ENCODE measurements at regions not wholly inside any gene's neighbourhood (a gene's known extent, or its start where the extent isn't known, plus 50 kb on each side); places are given as distances from the start of the nearest gene placed in this dataset.
"Not testable (repeated sequence)": the region's sequence is repeated elsewhere in the genome, so short reads cannot be mapped to it uniquely, and the experiment has no call there.

DNA sequence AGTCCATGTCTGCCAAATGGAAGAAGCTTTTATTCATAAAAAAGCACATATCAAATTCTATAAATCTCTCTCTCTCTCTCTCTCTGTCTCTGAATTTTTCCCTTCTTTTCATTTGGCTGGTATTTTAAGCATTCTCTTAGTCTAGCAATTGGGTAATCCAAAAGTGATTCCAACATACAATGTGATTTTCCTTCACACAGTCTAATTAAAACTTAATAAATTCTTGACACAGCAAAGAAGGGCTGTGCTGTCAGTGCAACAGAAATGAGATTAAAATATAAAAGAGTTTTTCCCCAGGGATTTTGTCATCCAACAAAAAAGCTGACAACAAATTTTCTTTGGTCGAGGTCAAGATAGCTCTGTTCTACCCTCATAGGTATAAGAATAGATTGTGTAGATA lies 216.9 kb downstream of the CENPC start:
- DNase-seq, result no peak

DNA sequence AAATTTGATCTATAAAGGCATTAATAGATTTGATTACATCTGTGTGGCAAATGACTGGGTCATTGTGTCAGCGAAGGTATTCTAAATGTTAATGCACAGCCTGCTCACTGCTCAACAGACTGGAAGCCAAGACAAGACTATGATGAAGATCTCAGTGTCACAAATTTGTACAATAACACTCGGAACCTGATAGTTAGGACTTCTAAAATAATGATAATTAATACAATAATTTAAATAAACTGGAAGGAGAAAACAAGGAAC lies 217.4 kb downstream of the CENPC start:
- DNase-seq, result no peak

DNA sequence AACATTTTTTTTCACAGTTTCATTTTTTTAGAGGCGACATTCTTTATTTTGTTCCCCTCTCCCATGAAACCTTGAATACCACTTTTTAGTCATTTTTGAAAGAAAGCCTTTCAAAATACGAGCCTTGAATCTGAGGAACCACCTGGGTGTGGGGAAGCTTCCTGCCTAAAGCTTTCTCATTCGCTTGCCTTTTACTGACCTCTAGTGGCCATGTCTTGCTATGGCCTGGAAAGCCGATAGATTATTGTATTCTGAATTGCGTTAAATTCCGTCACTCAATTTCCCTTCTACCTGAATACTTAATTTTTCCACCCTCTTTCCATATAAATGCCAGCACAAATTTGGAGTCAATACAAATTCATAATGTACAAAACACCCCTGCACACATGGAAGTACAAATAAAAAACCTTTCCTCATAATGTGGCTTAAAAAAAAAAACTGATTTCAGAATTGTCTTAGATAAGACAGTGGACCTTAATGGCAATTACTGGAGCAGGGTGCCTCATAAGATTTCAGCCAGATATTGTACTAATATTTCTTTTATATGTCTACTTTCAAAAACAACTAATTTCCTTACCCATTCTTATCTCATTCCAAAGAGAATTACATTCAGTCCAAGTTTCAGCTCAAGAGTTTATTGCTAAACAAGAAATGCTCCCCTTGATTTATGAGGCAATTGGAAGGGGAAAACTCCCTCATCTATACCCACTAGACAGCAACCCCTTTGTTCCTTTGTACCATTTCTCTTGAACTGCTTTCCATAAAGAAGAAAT lies 217.9 kb downstream of the CENPC start:
- peak; percentile 58 for DNase-seq

DNA sequence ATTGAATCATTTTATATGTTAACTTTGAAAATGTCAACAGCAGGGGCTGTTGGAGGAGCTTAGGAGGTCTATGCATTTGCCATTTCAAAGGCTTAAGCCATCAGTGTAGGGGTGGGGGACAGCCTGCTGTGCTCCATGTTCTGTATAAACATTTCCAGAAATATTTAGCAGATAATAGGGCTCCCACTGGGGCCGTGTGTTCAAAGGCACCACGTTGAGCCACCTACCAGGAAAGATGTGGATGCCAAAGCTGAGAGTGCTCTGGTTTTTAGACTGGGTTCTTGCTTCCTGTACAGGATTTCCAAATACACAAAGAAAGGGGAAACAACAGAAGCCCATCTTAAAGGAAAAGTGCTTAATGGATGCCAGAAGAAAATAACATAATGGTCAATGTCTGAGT lies 219.5 kb downstream of the CENPC start:
- DNase-seq, result no peak

DNA sequence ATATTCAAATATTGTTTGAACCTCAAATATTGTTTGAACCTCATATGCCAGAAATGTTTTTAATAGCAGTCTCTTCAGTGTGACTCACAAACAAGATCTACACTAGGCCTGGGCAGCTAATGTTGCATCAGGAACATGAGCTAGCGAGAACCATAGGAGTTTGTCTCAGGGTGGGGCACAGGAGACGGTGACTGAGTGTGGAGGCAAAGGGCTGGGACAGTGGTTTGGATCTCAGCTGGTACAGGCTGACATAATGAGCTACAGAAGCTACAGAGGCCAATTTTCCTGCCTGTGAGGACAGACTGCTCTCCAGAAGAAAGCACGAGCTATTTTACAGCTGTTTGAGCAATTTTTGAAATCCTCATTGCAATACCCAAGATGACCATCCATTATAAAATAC lies 224.7 kb downstream of the CENPC start:
- DNase-seq, result no peak

DNA sequence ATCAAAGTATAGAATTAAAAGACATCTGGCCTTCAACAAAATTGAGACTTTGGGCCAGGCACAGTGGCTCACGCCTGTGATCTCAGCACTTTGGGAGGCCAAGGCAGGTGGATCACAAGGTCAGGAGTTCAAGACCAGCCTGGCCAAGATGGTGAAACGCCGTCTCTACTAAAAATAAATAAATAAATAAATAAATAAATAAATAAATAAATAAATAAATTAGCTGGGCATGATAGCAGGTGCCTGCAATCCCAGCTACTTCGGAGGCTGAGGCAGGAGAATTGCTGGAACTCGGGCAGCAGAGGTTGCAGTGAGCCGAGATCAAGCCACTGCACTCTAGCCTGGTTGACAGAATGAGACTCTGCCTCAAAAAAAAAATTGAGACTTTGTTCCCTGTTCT lies 225.7 kb downstream of the CENPC start:
- DNase-seq, result not testable (repeated sequence)

DNA sequence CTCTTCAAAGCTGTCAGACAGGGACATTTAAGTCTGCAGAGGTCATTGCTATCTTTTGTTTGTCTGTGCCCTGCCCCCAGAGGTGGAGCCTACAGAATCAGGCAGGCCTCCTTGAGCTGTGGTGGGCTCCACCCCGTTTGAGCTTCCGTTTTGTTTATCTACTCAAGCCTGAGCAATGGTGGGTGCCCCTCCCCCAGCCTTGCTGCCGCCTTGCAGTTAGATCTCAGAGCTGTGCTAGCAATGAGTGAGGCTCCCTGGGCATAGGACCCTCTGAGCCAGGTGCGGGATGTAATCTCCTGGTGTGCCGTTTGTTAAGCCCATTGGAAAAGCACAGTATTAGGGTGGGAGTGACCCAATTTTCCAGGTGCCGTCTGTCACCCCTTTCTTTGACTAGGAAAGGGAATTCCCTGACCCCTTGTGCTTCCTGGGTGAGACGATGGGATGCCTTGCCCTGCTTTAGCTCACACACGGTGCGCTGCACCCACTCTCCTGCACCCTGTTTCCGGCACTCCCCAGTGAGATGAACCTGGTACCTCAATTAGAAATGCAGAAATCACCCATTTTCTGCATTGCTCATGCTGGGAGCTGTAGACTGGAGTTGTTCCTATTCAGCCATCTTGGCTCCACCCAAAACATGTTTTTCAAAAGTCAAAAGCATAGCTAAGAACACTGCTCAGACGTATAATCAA lies 244.7 kb downstream of the CENPC start:
- DNase-seq, result not testable (repeated sequence)

DNA sequence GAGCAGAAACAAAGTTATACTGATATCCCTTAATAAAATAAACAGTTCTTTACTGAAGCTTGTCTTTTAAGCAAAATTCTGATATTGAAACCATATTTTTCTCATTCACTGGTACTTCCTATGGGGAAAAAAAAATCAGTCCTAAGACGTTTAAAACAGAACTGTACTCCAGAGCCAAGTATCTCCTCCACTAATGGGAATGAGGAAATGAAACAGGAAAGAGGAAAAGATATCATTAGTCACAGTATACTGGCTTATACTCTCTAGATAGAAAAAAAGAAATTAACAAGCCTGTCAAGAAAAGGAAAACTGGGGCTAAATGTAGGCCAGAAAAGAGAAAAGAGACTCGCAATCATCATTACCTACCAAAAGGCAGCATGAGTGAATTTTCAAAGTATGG lies 252.7 kb downstream of the CENPC start:
- DNase-seq, result peak; percentile 37

DNA sequence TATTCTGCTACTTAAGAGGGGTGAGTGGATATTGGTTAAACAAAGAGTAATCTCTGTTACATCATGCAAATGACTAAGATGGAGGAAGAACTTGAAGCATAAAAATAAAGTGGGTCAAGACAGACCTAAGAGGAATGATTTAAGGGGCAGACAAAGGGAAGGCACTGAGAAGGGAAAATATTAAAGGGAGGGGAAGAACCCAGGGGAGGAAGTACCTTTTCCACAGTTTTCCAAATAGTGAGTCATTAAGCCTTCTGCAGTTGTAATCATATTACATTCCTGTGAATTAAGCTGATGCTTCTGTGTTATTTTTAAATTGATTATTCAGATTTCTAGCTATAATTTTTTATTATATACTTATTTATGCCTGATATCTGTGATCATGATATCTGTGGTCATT lies 253.3 kb downstream of the CENPC start:
- no peak for DNase-seq

DNA sequence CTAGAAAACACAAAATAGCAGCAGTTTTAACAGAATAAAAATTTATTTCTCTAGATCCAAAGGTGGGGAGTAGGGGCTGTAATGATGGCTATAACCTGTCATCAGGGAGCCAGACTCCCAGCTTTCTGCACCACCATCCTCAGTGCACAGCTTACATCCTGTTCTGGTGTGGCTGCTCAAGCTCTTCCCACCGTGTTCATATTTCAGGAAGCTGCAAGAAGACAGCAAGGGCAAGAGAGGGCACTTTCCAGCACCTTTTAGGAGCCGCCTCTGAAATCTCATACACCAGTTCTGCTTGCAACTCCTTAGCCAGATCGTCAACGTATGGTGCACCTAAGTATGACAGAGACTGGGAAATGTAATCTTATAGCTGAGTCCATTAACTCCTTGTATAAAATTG lies 253.7 kb downstream of the CENPC start:
- no peak for DNase-seq

DNA sequence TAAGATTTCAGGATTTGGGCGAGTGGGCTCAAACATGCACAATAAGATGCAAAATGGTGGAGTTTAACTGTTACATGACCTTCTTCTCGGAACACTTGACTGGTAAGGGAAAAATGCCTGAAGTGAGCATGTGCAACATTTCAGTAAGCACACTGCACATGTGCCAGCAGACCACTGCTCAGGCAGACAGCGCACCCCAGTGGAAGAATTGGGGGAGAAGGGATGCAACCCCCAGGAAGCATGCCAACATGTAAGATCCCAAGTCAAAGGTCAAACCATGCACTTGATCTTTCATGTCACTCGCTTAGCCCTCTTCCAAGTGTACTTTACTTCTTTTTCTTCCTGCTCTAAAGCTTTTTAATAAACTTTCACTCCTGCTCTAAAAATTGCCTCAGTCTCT lies 256.3 kb downstream of the CENPC start:
- no peak for DNase-seq

DNA sequence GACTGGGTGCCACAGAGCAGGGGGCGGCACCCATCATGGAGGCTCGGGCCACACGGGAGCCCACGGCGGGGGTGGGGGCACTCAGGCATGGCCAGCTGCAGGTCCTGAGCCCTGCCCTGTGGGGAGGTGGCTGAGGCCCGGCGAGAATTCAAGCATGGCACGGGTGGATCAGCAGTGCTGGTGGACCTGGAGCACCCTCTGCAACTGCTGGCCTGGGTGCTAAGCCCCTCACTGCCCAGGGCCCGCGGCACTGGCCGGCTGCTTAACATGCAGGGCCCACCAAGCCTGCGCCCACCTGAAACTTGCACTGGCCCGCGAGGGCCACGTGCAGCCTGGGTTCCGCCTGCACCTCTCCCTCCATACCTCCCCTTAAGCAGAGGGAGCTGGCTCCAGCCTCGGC lies 258.6 kb downstream of the CENPC start:
- no peak for DNase-seq

DNA sequence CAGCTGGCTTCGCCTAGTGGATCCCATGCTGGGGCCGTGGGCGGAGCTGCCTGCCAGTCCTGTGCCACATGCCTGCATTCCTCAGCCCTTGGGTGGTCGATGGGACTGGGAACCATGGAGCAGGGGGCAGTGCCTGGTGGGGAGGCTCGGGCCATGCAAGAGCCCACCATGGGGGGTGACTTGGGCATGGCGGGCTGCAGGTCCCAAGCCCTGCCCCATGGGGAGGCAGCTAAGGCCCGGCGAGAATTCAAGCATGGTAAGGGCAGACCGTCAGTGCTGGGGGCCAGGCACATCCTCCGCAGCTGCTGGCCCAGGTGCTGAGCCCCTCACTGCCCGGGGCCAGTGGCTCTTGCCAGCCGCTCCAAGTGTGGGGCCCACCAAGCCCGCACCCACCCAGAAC lies 262.6 kb downstream of the CENPC start:
- DNase-seq, result no peak

DNA sequence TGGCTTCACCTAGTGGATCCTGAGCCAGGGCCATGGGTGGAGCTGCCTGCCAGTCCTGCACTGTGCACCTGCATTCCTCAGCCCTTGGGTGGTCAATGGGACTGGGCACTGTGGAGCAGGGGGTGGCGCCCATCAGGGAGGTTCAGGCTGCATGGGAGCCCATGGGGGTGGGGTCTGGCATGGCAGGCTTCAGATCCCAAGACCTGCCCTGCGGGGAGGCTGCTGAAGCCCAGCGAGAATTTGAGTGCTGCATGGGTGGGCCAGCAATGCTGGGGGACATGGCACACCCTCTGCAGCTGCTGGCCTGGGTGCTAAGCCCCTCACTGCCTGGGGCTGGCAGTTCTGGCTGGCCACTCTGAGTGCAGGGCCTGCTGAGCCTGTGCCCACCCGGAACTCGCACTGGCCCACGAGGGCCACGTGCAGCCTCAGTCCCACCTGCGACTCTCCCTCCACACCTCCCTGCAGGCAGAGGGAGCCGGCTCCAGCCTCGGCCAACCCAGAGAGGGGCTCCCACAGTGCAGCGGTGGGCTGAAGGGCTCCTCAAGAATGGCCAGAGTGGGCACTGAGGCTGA lies 270.0 kb downstream of the CENPC start:
- no peak for DNase-seq

DNA sequence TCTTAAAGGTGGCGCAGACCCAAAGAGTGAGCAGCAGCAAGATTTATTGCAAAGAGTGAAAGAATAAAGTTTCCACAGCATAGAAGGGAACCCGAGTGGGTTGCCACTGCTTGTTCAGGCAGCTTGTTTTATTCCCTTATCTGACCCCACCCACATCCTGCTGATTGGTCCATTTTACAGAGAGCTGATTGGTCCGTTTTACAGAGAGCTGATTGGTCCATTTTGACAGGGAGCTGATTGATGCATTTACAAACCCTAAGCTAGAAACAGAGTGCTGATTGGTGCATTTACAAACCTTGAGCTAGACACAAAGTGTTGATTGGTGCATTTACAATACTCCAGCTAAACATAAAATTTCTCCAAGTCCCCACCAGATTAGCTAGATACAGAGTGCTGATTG lies 270.6 kb downstream of the CENPC start:
- DNase-seq, result not testable (repeated sequence)

DNA sequence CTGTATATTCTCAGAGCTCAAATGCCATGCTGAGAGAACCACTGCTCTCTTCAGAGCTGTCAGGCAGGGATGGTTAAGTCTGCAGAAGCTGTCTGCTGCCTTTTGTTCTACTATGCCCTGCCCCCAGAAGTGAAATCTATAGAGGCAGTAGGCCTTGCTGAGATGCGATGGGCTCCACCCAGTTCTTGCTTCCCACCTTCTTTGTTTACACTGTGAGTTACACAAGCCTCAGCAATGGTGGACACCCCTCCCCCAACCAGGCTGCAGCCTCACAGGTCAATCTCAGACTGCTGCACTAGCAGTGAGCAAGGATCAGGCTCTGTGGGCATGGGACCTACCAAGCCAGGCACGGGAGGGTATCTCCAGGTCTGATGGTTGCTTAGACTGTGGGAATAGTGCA lies 271.6 kb downstream of the CENPC start:
- DNase-seq, result no peak

DNA sequence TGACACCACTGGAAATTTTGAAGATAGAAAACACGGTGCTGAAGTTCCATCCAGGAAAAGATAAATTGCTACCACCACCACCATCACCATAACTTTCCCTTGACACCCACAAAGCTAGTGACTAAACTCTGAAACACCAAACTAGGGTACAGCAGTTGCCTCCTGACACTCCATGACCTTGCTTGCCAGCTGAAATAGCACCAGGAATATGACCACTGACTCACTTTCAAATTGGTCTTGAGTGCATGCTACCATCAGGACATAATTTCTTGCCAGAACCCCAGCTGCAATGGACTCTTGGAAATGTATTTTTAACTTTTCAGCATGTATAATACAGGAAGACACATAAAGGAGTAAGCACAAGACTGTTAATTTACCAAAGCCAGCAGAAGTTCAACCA lies 283.3 kb downstream of the CENPC start:
- DNase-seq, result no peak

DNA sequence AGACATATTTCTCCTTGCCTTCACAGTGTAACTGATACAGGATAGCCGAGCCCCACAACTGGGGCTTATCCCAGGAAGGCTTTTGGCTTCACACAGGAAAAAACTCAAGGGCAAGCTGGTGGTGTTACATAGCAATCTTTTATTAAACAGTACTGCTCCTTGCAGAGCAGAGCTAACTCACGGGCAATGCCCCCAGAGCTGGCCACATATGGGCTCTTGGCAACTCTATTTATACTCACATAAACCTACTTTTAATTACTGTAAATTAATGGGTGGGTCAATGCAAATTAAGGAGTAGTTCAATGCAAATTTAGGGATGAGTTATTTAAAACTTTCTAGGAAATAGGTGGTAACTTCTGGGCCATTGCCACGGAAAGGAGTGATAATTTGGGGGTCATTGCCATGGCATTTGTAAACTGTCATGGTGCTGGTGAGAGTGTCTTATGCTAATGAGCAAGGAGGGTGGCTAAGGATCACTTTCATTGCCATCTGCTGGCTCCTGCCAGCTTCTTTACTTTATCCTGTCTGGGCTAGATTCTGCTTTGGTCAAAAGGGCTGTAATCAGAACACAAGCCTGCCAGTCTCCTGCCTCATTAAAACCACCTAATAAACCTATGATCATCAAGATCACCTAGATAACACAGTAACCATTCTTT lies 288.8 kb downstream of the CENPC start:
- DNase-seq, result no peak

DNA sequence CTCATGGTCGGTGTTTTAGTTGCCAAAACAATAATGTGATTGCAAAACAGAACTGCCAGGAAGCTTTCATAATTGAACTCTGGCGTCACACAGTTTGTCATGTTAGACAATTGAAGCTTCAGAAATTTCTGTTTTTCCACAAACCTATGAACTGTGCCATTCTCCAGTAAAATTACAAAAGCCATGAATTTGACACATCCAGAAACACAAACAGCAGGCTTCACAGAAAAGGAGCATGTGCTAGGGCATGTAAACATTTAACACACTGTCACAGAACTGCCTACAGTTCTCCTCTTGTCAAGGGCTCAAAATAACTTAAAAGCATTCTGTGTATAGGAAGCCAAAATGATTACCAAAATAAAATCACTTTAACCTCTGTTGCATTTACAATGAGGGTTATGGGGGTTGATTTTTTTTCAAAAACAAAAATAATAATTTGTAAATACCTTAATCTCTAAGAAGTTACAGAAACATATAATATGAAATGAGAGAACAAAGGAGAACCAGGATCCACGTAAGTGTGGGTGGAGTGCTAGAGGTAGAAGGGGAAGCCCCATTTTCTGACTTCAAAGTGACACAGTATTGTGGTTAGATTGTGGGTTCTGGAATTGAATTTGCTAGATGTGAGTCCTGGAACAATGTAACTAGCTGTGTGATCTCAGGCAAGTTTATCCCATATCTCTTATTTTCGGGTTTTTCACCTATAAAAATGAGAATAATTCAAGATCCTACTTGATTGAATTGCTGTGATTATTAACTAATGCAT lies 295.0 kb downstream of the CENPC start:
- DNase-seq, result no peak

DNA sequence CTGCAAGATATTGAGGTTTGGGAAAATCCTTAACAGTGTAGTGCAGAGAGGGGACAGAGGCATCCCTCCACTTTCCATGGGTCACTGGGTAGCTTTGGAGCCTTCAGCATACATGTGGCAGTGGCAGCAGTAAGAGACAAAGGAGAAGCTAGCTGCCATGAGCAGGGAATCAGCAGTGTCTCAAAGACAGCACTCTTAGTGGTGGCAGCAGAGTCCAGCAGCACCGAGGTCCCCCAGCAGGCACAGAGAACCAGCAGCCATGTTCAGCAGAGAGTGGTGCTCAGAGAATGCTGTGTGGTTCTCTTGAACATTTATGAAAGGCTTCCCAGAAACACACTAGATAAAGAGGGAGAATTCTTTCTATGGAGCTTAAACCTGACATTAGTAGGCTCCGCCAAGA lies 308.5 kb downstream of the CENPC start:
- no peak for DNase-seq

DNA sequence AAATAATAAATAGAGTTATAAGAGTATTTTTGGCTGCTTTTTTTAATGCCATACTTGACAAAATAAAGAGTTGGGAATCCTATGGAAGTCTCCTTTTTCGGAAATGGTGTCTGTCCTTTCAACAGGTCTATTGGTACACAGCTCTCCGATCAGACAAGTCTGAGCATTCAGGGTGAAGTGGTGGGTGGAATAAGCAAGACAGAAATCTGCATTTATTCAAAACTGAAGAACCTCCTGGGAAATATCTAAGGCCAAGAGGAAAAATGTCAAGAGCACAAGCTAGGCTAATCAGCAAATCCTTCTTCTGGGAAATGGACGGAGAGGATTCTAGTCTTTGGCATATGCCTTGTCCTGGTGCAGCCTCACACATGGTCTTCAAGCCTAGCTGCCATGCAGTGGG lies 309.0 kb downstream of the CENPC start:
- DNase-seq, result no peak

DNA sequence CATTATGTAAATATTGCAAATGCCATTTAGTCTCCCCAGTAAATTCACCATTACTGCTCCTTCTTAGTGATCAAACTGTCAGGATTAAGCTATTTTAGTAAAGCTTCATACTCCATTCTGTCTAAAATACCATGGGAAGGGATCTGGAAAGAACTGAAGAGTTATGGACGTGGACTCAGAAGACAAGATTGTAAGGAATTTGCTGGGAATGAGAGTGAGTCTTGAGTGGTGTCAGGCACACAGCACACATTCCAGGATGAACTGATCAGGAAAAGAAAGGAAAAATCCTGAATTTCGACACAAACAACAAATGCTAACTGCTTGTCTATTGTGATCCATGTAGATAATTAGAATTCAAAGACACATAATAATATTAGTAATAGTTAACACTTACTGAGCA lies 311.0 kb downstream of the CENPC start:
- DNase-seq, result no peak

DNA sequence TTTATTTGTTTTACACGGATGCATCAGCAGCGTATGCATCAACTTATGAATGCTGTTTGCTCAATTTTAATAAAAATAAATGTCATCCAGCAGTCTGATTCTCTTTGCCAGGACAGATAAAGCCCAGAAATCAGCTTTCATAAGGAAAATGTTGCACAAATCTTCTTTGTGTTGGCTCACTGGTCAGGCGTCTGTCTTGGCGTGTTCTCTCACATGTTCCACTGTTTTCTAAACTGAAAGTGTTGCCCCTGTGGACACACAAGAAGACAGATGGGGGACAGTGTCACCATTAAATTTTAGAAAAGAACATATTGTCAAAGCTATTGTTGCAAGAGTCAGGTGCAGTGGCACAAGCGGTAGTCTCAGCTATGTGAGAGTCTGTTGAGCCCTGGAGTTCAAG lies 316.2 kb downstream of the CENPC start:
- DNase-seq, result no peak

All from inflammatory macrophage treated with lipopolysaccharide for 4 hours (primary cell).